ENCODE measurements at regions not wholly inside any gene's neighbourhood (a gene's known extent, or its start where the extent isn't known, plus 50 kb on each side); places are given as distances from the start of the nearest gene placed in this dataset.

GRCh38 chr4:178347111-178347510, 904.9 kb upstream of the AGA start:
- Histone ChIP-seq H4K20me1 (ENCODE audit: insufficient read depth) (no peaks in the 10 kb centered on the region), H3K4me2 (ENCODE audit: low read length) (no peak overlapping the region), H3K36me3 (ENCODE audit: control insufficient read depth in 1 of 2, insufficient read depth in 2 of 2, low read length in 2 of 2) (no peaks in the 10 kb centered on the region), H3K79me2 (ENCODE audit: insufficient read depth, low read length) (no peaks in the 10 kb centered on the region), H3K4me3 (replicated peaks in 1 of 2; ENCODE audit: low read depth in 1 of 2, low read length in 2 of 2) (no peak overlapping the region), H3K9me2 (ENCODE audit: insufficient read depth) (no peaks in the 10 kb centered on the region), H3K9me3 (ENCODE audit: control insufficient read depth in 1 of 2, insufficient read depth in 1 of 2, low read depth in 1 of 2, low read length in 2 of 2) (no peaks in the 10 kb centered on the region), H3K9ac (ENCODE audit: low read length) (no peak overlapping the region), H3K27ac (ENCODE audit: low read depth, low read length) (no peak overlapping the region), H2AFZ (ENCODE audit: low read depth, low read length, poor library complexity, severe bottlenecking) (no peak overlapping the region), H3K27me3 (ENCODE audit: insufficient read depth, low read length) (no peaks in the 10 kb centered on the region), H3K4me1 (ENCODE audit: control insufficient read depth in 1 of 2, insufficient read depth in 2 of 2, low read length in 2 of 2) (no peaks in the 10 kb centered on the region)
- ChIA-PET CTCF (no interaction called here), RAD21 (ENCODE audit: low non-redundant PET in 1 of 2, low total read pairs in 2 of 2, uncharacterized antibody in 2 of 2, unreplicated experiment in 2 of 2) (no interaction called here), POLR2A (no interaction called here)
- intact Hi-C loops (cut with micrococcal nuclease), result no loop called here
- ATAC-seq (no peak), DNase-seq (ENCODE audit: low read depth, low spot score) (no peak)
- TF ChIP-seq SP1 (IDR thresholded peaks at IDR 0.05; ENCODE audit: low read depth), result no peak
- no peak for TF ChIP-seq TCF7L2 (IDR thresholded peaks at IDR 0.05; ENCODE audit: borderline replicate concordance, extremely low read depth, insufficient read depth, insufficient read length)
- no peak for TF ChIP-seq POLR2A (IDR thresholded peaks at IDR 0.05; ENCODE audit: borderline replicate concordance, extremely low read depth, insufficient read depth, insufficient read length)
- TF ChIP-seq EGR1 (IDR thresholded peaks at IDR 0.05; ENCODE audit: low read depth), result no peak
- TF ChIP-seq ZFX (IDR thresholded peaks at IDR 0.05), result no peak
- no peak for TF ChIP-seq CEBPB (IDR thresholded peaks at IDR 0.05; ENCODE audit: low read depth)
- BruUV-seq (replicated peaks), result no TSS peak

- Histone ChIP-seq H2AFZ (ENCODE audit: low read depth, low read length, poor library complexity, severe bottlenecking) (no peak overlapping the region), H3K36me3 (ENCODE audit: control insufficient read depth in 1 of 2, insufficient read depth in 2 of 2, low read length in 2 of 2) (no peaks in the 10 kb centered on the region), H3K79me2 (ENCODE audit: insufficient read depth, low read length) (no peaks in the 10 kb centered on the region), H3K4me2 (ENCODE audit: low read length) (no peak overlapping the region), H3K9ac (ENCODE audit: low read length) (no peak overlapping the region), H4K20me1 (ENCODE audit: insufficient read depth) (no peaks in the 10 kb centered on the region), H3K27ac (ENCODE audit: low read depth, low read length) (no peak overlapping the region), H3K9me2 (ENCODE audit: insufficient read depth) (no peaks in the 10 kb centered on the region), H3K4me3 (replicated peaks in 1 of 2; ENCODE audit: low read depth in 1 of 2, low read length in 2 of 2) (no peak overlapping the region), H3K4me1 (ENCODE audit: control insufficient read depth in 1 of 2, insufficient read depth in 2 of 2, low read length in 2 of 2) (no peaks in the 10 kb centered on the region), H3K27me3 (ENCODE audit: insufficient read depth, low read length) (no peaks in the 10 kb centered on the region), H3K9me3 (ENCODE audit: control insufficient read depth in 1 of 2, insufficient read depth in 1 of 2, low read depth in 1 of 2, low read length in 2 of 2) (no peaks in the 10 kb centered on the region)
- BruUV-seq (replicated peaks), result no TSS peak
- ChIA-PET POLR2A (no interaction called here), RAD21 (ENCODE audit: low non-redundant PET in 1 of 2, low total read pairs in 2 of 2, uncharacterized antibody in 2 of 2, unreplicated experiment in 2 of 2) (no interaction called here), CTCF (no interaction called here)
- DNase-seq (ENCODE audit: low read depth, low spot score) (no peak), ATAC-seq (no peak)
- TF ChIP-seq TCF7L2 (IDR thresholded peaks at IDR 0.05; ENCODE audit: borderline replicate concordance, extremely low read depth, insufficient read depth, insufficient read length) (no peak), EZH2 (IDR thresholded peaks at IDR 0.05) (no peak), EZH2phosphoT487 (IDR thresholded peaks at IDR 0.05; ENCODE audit: borderline replicate concordance) (no peak), POLR2A (IDR thresholded peaks at IDR 0.05; ENCODE audit: borderline replicate concordance, extremely low read depth, insufficient read depth, insufficient read length) (no peak), RAD21 (IDR thresholded peaks at IDR 0.05; ENCODE audit: low read depth) (no peak), SRF (IDR thresholded peaks at IDR 0.05; ENCODE audit: low read depth) (no peak)
- intact Hi-C loops (cut with micrococcal nuclease), result no loop called here
Measured at GRCh38 chr4:178349601-178350000, 907.4 kb upstream of the AGA start.

All from HCT116 (cell line).